ENCODE measurements at regions not wholly inside any gene's neighbourhood (a gene's known extent, or its start where the extent isn't known, plus 50 kb on each side); places are given as distances from the start of the nearest gene placed in this dataset.

DNA sequence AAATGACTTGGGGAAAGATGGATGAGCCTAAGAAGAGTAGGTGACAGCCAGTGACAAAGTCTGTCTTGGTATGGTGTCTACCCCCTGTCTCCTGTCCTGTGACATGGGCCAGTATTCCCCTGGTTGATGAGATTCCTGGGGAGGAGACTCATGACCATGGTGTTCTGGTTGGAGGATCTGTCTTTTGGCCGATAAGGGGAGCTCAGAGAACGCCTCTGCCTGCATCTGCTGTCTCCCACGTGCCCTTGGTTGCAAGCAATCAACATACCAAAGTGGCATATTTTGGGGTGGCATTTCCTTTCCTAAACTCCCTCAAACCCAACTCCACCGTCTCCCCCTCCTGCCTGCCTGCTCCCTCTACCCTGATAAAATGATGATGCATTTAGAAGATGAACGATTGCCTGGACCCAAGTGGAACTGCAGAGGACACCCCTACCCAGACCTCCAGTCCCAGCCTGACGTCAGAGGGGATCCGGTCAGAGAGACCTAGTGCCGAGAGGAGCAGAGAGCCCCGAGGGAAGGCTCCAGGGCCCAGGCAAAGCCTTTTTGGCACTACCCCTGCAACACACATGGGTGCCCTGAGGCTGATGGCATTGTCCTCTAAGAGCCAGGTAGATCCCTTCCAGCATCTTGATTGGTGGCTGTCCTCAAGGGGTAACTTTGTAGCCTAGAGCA is 88.0 kb upstream of the KCNK12 start:
- TF ChIP-seq EZH2phosphoT487 (IDR thresholded peaks at IDR 0.05; ENCODE audit: low read depth), result no peak
- TF ChIP-seq, protein P1, sequence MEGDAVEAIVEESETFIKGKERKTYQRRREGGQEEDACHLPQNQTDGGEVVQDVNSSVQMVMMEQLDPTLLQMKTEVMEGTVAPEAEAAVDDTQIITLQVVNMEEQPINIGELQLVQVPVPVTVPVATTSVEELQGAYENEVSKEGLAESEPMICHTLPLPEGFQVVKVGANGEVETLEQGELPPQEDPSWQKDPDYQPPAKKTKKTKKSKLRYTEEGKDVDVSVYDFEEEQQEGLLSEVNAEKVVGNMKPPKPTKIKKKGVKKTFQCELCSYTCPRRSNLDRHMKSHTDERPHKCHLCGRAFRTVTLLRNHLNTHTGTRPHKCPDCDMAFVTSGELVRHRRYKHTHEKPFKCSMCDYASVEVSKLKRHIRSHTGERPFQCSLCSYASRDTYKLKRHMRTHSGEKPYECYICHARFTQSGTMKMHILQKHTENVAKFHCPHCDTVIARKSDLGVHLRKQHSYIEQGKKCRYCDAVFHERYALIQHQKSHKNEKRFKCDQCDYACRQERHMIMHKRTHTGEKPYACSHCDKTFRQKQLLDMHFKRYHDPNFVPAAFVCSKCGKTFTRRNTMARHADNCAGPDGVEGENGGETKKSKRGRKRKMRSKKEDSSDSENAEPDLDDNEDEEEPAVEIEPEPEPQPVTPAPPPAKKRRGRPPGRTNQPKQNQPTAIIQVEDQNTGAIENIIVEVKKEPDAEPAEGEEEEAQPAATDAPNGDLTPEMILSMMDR (IDR thresholded peaks at IDR 0.05; ENCODE audit: low read depth, low read length), result no peak
- no peaks in the 10 kb centered on the region for H3K36me3 ChIP-seq (replicated peaks; ENCODE audit: low read depth, low read length)
- no peak overlapping the region for H2AFZ ChIP-seq (ENCODE audit: low read depth, low read length)
- no peaks in the 10 kb centered on the region for H3K79me2 ChIP-seq (ENCODE audit: low read length)
- H3K4me1 ChIP-seq (ENCODE audit: low read length), result peaks cover 15% of the 10 kb centered on the region
- no peak overlapping the region for H3K9ac ChIP-seq (ENCODE audit: low read length)
- H3K4me2 ChIP-seq (ENCODE audit: low read length), result no peak overlapping the region
- no peaks in the 10 kb centered on the region for H3K9me3 ChIP-seq (ENCODE audit: insufficient read depth, low read length)
- H3K27me3 ChIP-seq (ENCODE audit: low read depth, low read length), result no peaks in the 10 kb centered on the region
- H3K4me3 ChIP-seq (ENCODE audit: low read length), result no peak overlapping the region
- H3K27ac ChIP-seq (ENCODE audit: low read length), result no peak overlapping the region
- no peaks in the 10 kb centered on the region for H4K20me1 ChIP-seq (ENCODE audit: insufficient read depth, low read length)

DNA sequence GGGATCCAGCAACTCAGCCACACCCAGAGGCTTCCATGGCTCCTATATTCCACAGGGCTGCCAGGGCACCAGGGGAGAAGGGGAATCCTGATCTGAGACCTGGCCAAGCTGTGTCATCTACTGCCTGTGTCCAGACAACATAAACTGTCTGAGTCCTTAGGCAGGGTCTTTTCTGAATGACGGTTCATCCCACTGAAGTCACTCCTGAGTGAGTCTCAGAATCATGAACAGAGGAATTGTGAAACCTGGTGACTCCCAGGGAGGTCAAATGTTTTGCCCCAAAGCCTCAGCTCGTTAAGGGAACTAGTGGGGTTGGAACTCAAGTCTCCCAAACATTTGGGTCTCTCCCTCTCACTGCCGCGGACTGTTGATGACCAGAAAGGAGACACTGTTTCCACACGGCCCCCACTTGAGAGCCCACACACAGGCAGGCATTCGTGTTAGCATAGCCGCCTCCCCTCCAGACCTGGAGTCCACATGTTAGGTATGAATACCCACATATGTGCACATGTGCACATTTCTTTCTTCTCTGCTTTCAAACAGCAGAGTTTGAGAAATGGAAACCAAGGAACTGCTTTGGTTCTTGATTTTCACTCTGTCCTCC is 87.2 kb upstream of the KCNK12 start:
- H3K9ac ChIP-seq (ENCODE audit: low read length), result no peak overlapping the region
- H3K4me1 ChIP-seq (ENCODE audit: low read length), result peaks cover 15% of the 10 kb centered on the region
- TF ChIP-seq, protein P1 (IDR thresholded peaks at IDR 0.05; ENCODE audit: low read depth, low read length), result no peak
- no peak for TF ChIP-seq EZH2phosphoT487 (IDR thresholded peaks at IDR 0.05; ENCODE audit: low read depth)
- H2AFZ ChIP-seq (ENCODE audit: low read depth, low read length), result no peak overlapping the region
- H3K9me3 ChIP-seq (ENCODE audit: insufficient read depth, low read length), result no peaks in the 10 kb centered on the region
- no peak overlapping the region for H3K27ac ChIP-seq (ENCODE audit: low read length)
- H3K36me3 ChIP-seq (replicated peaks; ENCODE audit: low read depth, low read length), result no peaks in the 10 kb centered on the region
- H3K4me2 ChIP-seq (ENCODE audit: low read length), result no peak overlapping the region
- H3K27me3 ChIP-seq (ENCODE audit: low read depth, low read length), result no peaks in the 10 kb centered on the region
- H4K20me1 ChIP-seq (ENCODE audit: insufficient read depth, low read length), result no peaks in the 10 kb centered on the region
- H3K4me3 ChIP-seq (ENCODE audit: low read length), result no peak overlapping the region
- H3K79me2 ChIP-seq (ENCODE audit: low read length), result no peaks in the 10 kb centered on the region

DNA sequence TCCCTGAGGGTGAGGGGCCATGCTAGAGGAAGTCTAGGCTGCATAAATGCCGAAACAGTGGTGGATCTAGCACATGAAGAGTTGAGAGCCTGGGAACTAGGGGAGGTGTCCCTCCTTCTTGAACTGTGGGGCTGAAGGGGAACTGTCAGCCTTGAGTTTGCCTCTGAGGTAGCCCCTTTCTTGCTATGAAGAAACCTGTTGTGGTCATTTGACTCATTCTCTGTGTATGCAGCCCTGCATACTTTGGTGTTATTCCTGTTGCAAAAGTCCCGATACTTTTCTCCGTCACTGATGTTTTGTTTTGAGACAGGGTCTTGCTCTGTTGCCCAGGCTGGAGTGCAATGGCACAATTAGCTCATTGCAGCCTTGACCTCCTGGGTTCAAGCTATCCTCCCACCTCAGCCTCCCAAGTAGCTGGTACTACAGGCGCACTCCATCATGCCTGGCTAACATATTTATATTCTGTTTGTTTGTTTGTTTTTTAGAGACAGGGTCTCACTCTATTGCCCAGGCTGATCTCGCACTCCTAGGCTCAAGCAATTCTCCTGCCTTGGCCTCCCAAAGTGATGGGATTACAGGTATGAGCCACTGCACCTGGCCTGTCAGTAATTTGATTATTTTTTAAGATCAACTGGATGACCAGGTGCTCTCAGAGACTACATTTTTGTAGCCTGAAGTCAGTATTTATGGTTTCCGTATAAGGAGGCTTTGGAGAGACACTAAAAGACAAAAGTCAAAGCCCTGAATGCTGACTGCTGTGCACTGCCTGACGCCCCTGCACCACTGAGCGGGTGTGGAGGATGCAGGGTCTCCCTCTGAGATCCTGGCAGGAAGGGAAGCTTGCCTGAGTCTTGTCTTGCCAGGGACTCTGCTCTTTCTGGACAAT is 86.2 kb upstream of the KCNK12 start:
- no peak overlapping the region for H3K4me3 ChIP-seq (ENCODE audit: low read length)
- no peak overlapping the region for H3K27ac ChIP-seq (ENCODE audit: low read length)
- H2AFZ ChIP-seq (ENCODE audit: low read depth, low read length), result no peak overlapping the region
- H3K9me3 ChIP-seq (ENCODE audit: insufficient read depth, low read length), result no peaks in the 10 kb centered on the region
- no peaks in the 10 kb centered on the region for H3K36me3 ChIP-seq (replicated peaks; ENCODE audit: low read depth, low read length)
- no peaks in the 10 kb centered on the region for H4K20me1 ChIP-seq (ENCODE audit: insufficient read depth, low read length)
- TF ChIP-seq, protein P1 (IDR thresholded peaks at IDR 0.05; ENCODE audit: low read depth, low read length), result no peak
- TF ChIP-seq EZH2phosphoT487 (IDR thresholded peaks at IDR 0.05; ENCODE audit: low read depth), result no peak
- peaks cover 15% of the 10 kb centered on the region for H3K4me1 ChIP-seq (ENCODE audit: low read length)
- H3K27me3 ChIP-seq (ENCODE audit: low read depth, low read length), result no peaks in the 10 kb centered on the region
- no peak overlapping the region for H3K4me2 ChIP-seq (ENCODE audit: low read length)
- H3K9ac ChIP-seq (ENCODE audit: low read length), result no peak overlapping the region
- no peaks in the 10 kb centered on the region for H3K79me2 ChIP-seq (ENCODE audit: low read length)

DNA sequence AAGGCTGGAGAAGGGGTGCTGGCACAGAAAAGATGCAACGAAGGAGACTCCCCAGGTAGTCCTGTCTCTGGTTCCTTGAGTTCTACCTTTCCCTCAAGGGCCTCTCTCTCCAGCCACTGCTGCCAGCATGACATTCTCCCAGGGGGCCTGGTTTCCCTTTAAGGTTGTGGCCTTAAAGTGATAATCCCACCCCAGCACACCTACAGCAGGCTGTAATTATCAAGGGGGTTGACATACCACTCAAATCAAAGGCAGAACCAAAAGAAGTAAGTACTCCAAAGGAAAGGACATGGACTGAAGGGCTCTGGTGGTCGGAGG is 84.7 kb upstream of the KCNK12 start:
- no peak overlapping the region for H3K4me3 ChIP-seq (ENCODE audit: low read length)
- peak overlapping the region; percentile 43 for H3K4me2 ChIP-seq (ENCODE audit: low read length)

More for the DNA sequence above, 84.7 kb upstream of the KCNK12 start:
- Histone ChIP-seq H3K27me3 (ENCODE audit: low read depth, low read length) (no peaks in the 10 kb centered on the region), H2AFZ (ENCODE audit: low read depth, low read length) (0 out of 2 replicates have a peak overlapping the region, but pooled peaks have one; percentile 67), H3K27ac (ENCODE audit: low read length) (no peak overlapping the region), H4K20me1 (ENCODE audit: insufficient read depth, low read length) (no peaks in the 10 kb centered on the region), H3K9me3 (ENCODE audit: insufficient read depth, low read length) (no peaks in the 10 kb centered on the region), H3K36me3 (replicated peaks; ENCODE audit: low read depth, low read length) (no peaks in the 10 kb centered on the region), H3K9ac (ENCODE audit: low read length) (no peak overlapping the region), H3K4me1 (ENCODE audit: low read length) (peaks cover 15% of the 10 kb centered on the region), H3K79me2 (ENCODE audit: low read length) (no peaks in the 10 kb centered on the region)
- TF ChIP-seq, protein P1 (IDR thresholded peaks at IDR 0.05; ENCODE audit: low read depth, low read length), result no peak
- no peak for TF ChIP-seq EZH2phosphoT487 (IDR thresholded peaks at IDR 0.05; ENCODE audit: low read depth)
